VCaP (cell line): ENCODE measurements at regions not wholly inside any gene's neighbourhood (a gene's known extent, or its start where the extent isn't known, plus 50 kb on each side); places are given as distances from the start of the nearest gene placed in this dataset.

Experiments used
- H3K27ac ChIP-seq: fragments of 450-650 bp; 2 replicates; pipeline ENCODE4 v1.5.1; 2017
- TF ChIP-seq, protein P1 (sequence below): fragments of 450-650 bp; conservative IDR thresholded peaks from 2 replicates; pipeline ENCODE4 v1.5.1; 2017; ENCODE audit warnings: mild to moderate bottlenecking, moderate library complexity

DNA sequence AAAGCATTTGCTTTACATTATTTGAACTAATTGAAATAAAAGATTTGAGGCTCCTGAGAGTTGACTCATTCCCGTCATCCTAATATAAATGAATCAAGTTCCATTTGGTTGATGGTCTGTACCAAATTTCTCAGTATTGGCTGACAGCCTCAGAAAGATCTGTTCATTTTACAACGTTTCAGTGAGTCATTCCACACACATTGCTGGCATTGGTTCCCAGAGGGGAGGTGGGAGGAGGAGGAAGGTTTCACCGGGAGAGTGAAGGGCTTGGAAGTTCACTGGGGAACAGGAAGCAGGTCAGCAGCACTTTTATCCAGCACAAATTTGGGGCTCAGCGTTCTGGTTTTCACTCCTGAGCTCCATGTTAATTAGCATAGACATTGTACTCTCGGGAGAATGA is 176.7 kb upstream of the CADPS start:
- TF ChIP-seq, protein P1, sequence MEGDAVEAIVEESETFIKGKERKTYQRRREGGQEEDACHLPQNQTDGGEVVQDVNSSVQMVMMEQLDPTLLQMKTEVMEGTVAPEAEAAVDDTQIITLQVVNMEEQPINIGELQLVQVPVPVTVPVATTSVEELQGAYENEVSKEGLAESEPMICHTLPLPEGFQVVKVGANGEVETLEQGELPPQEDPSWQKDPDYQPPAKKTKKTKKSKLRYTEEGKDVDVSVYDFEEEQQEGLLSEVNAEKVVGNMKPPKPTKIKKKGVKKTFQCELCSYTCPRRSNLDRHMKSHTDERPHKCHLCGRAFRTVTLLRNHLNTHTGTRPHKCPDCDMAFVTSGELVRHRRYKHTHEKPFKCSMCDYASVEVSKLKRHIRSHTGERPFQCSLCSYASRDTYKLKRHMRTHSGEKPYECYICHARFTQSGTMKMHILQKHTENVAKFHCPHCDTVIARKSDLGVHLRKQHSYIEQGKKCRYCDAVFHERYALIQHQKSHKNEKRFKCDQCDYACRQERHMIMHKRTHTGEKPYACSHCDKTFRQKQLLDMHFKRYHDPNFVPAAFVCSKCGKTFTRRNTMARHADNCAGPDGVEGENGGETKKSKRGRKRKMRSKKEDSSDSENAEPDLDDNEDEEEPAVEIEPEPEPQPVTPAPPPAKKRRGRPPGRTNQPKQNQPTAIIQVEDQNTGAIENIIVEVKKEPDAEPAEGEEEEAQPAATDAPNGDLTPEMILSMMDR = no peak
- H3K27ac ChIP-seq = no peak overlapping the region

DNA sequence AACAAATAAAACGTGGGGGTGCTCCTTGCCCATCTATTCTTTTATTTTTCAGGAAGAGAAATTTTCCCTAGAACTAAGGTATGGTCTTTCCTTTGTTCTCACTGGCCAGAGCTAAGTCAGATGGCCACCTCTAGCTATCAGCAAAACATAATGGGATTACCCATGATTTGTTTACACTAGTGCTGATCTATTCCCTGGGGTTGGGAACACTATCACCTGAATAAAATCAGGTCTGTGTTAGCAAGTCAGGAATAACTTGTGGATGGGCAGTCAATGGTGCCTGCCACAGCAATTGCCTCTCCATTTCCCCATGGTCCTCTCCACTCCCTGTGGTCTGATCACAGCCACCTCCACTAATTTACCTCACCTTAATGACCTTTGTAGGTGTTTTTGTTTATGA is 181.7 kb upstream of the CADPS start:
- H3K27ac ChIP-seq = no peak overlapping the region
- TF ChIP-seq, protein P1 = no peak

DNA sequence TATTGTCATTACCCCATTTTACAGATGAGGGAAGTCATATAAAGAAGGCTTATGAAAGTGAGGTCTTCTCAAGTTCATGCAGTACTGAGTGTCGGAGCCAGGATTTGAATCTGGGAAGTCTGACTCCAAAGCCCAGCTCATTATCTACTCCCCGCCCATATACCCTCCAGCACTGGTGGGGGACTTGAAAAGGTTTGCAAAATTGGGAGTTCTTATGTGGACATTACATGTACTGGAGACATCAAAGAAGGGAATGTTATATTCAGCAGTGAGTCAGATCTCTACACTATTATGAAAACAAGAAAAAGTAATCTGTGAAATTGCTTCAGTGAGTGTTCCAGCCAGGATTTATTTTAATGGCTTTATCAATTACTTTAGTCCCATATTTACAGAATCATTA is 185.2 kb upstream of the CADPS start:
- H3K27ac ChIP-seq = peak overlapping the region; percentile 15; the same call in 1 of the 2 replicates
- TF ChIP-seq, protein P1 = no peak

DNA sequence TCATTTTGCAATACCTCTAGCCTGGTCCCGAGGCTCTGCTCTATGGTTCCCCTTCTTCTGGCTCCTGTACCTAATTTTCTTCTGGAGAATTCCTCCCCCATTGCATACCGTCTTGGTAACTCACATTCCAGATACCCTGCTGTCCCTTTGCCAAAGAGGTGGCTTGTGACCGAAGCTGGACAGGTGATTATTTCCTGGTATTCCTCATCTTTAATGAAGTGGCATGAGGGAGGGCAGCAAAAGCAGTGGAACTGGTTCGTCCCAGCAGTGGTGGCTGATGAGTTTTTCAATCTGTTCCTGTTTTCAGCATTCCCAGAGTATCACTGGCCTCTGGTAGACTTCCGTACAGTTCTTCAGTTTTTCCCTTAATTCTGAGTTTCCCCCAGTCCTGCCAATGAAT is 186.2 kb upstream of the CADPS start:
- H3K27ac ChIP-seq = peak overlapping the region; percentile 53
- TF ChIP-seq, protein P1 = no peak

DNA sequence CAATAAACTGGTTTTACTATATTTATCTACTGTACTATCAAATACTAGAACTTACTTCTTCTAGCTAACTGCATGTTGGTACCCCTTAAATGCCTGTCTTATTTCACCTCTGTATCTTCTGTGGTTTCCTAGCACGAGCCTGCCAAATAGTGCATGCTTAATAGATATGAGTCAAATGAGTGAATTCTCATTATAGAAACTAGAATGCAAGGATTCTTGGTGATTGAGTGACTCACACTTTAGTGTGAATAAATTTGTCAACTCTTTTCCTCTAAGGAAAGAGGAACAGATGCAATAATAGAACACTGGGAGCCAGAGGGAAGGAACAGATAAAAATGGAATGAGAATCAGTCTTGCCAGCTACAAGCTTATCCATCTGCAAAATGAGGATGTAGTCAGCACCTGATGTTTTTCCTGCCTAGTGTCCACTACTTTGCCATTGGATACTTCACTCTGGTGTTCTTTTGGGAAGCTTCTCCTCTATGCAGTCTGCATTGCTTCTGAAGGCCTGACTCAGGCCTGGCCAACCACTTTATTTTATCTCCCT is 189.1 kb upstream of the CADPS start:
- TF ChIP-seq, protein P1 = no peak
- no peak overlapping the region for H3K27ac ChIP-seq

DNA sequence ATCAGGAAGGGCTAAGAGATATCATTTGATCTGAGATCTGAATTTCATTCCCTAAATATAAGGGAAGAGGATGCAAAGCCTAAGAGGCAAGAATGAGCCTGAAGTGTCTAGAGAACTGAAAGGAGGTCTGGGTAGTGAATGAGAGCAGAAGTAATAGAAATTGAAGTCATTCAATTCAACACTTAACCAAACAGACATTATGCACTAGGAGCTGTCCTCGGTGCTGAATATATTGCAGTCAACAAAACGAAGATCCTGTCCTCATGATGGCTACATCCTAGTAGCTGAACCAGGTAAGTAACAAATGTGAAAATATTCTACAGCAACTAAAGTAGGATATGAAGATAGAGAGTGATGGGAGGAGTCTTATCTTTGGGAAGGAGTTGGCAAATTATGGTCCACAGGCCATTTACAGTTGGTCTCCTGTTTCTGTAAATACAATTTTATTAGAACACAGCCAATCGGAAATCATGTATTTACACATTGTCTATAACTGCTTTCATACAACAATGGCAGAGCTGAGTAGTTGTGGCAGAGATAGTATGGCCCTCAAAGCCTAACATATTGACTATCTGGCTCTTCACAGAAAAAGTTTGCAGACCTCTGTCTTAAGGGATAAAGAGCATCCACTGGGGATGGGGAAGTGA is 192.9 kb upstream of the CADPS start:
- TF ChIP-seq, protein P1 = no peak
- H3K27ac ChIP-seq = no peak overlapping the region

DNA sequence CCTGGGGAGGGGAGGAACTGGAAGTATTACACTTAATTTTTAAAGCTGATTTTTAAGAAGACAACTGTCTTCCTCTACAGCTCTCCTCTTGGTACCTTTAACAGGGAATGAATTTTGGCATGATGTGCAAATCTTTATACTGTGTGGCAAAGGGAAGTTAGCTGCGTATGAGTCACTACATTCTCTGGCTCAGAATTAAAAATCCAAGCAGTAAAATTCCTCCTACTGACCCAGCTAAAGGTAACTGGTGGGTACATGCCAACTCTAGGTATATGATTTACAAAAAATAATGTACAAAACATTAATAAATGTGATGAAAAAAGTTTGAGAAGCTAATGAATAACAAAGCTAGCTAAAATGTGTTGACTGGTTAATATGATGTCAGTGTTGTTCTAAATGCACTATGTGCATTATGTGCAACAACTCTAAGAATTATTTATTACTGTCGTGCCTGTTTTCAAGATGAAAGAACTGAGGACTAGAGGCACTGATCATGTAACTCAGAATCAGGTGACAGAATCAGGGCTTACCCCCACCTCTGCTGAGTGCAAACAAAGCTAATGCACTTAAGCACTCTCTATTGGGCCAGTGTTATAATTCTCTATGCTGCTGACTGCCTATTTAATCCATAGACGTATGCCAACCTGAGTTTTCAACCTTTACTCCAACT is 194.7 kb upstream of the CADPS start:
- H3K27ac ChIP-seq = peak overlapping the region; percentile 58
- TF ChIP-seq, protein P1 = no peak
